GM18517 (cell line): ENCODE measurements at regions not wholly inside any gene's neighbourhood (a gene's known extent, or its start where the extent isn't known, plus 50 kb on each side); places are given as distances from the start of the nearest gene placed in this dataset.

ENCODE experiments used
- ATAC-seq: cut with Tn5 transposase; IDR thresholded peaks from one replicate; pipeline ENCODE4 v1.9.1; 2021; ENCODE audit warnings: mild to moderate bottlenecking, moderate library complexity; ENCODE audit not compliant: unreplicated experiment

DNA sequence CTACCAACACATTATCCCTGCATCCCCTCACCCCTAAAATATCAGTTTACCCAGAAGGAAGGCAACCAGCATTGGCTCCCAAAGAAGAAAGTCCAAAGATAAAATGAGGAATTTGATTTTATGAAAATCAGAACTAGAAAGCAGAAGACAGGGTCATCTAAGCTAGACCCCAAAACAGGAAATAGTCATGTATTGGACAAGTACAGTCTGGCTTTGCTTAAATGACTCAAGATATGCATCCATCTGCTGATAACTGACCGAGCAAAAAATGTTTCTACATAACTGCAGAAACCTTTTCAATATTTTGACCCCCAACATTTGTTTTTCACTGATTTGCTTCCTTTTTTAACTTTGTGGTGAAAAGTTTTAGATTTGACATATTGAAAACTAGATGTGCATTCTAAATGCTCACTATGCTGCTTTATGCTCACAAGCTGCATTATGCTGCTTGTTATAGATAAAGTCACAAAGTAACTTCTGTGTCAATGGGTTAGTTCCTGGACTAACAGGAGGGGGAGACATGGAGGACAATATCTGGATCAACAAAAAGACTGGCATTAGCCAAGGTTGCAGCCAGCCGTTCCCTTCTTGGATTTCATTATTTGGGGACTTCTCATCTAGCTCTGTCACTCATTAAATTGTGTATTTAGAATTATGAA, 227.0 kb downstream of the INHBA start:
- ATAC-seq: no peak

DNA sequence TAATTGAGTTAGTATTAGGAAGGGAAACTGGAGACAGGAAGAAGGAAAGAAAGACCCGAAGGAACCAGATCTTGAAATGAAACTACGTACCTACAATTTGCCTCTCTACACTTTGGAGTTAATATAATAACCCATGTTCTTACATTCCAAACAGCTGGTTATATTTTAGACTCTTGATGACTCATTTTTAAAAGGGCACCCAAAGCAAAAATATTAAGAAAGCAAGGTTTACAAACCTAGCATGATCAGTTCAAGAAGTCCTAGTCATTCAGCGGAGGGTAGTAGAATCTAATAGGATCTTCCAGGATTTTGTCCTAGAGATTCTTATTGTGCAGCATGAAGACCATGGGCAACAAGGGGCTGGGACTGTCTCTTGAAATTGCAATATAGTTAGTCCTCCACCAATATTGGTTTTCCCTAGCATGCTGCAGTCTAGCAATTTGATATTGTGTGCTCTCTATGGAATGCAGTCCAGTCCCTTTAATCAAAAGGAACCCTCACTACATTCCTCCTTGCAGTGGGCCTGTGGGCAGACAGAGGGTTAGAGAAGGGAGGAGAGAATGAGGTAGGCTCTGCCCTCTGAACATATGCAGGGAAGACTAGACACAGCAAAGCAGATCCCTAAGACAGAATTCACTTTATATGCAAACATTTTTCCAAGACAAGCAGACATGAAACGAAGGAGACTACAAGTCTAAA, 230.3 kb downstream of the INHBA start:
- no peak for ATAC-seq

DNA sequence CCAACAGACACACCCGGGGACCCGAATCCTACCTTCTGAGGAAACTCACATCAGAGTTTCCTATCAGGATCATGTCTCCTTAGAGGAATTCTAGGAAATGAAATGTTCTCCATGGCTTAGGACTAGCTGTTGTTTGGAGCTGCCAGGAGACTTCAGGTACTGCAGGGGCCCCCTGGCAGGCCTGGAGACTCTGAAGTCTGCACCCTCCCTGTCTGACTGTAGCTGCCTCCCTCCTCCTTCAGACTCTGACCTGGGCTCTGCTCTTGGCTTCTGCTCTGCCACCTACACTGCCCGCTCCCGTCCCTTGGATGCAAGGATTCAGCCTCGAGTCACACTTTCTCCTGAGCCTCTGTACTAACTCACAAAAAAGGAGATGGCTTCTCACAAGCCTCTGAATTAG, 232.8 kb downstream of the INHBA start:
- no peak for ATAC-seq

DNA sequence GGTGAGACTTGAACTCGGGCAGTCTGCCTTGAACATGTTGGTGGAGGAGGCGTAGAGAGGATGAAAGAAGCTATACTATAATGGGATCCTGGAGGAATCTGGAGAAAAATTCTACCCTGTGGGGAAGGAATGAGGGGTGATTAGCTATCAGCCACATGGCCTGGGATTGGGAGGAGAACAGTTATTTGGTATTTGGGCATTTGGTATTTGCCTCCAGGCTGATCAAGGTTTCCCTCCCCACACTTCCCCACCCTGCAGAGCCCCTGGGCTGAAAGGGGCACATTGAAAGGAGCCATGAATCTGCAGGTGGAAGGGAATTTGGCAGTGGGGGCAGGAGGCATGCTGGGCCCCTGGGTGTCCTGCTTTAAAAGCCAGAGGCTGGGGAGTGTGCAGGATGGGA, 235.3 kb downstream of the INHBA start:
- ATAC-seq: no peak

DNA sequence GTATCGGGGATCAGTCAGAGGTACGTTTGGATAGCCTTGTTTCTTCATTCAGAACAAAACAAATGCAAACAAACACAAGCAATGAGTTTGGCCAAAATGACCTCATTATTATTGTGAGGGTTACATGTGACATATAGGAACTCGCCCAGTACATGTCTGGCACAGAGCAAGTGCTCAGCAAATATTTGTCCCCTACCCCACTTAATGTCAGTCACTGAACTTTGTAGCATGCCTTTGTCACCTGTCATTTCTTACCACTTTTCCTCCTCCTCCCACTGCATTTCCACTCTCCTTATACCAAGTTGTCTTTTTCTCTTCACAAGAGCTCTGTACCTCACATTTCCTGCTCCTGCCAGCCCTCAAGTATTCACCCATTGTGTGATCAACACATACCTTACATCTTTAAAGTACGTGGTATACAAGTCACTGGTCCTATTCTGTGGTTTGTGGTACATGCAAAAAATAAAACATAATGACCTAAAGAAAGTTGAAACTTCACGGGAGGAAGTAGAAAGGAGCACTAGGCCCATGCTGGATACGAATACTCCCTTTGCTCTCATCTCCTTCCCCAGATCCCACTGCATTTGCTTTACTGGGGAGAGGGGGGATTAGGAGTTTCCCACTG, 236.0 kb downstream of the INHBA start:
- ATAC-seq: no peak

DNA sequence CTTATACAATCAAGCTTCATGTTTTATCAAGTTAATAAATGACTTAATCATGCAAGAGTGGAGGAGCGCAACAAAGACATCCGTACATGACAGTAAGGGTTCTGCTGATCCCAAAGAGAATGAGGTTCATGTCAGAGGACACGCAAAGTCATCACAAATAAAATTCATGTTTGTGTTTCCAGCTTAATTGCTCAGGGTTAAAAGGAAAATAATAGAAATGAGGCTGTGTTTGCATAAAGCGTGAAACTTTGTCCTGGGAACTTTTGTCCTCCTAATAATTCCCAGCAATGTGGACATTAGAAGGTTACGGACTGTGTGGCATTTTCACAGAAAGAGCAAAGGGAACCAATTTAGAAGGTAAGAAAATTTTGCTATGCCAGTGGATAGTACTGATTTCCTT, 237.3 kb downstream of the INHBA start:
- ATAC-seq: no peak

DNA sequence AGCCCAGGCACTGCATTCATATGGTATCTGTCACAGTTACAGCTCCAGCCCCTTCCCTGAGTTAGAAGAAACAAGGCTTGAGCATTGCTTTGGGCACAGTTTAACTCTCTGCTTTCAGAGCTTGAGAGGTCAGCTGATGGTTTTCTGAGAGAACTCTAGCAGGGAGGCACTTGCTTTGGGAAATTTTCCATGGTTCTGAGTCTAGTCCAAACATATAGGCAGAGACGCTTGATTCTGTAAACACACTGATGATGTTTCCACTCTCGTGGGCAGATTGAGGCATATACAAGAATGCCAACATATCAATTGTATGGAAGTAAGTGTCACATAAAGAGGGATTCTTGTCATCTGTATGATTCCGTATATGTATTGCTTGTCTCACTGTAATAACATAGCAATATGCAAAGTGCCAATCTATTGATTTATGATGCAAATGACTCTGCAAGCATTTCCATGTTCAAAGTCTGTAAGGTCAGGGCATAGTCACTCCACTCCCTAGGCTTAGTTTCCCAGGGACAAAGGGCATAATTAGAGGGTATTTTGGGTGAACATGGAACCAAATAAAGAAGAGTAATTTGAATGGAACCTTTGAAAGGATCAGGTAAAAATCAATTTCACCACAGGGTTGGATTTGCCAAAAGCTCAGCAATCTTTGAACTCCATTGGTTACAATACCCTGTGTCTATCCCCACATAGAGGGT, 239.0 kb downstream of the INHBA start:
- ATAC-seq: no peak

DNA sequence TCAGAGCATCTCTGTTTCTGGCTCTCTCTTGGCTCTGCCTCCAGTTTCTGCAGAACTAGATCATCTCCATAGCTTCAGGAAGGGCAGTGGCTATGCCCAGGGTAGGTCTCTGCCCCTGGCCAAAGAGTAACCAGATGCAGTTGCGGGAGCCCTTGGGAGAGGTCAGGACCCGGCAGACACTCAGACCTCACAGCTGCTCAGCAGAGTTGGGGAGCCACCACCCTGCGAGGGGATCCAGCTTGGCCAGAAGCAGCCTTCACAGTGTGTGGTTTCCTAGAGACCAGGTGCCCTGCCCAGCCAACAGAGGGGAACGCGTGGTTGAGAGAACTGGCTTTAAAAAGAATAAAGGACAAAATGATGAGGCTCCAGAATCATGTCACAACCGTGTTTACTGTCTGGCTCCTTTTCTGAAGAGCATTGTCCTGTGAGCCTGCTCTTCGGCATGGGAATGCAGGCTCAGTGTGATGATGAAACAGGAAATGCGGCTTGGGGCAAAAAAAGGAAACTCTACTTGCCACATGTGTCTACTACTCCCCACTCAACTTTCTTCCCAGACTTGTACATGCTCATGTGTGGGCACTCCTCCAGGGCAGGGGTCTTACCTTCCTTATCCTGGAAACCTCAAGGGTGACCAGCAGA, 243.1 kb downstream of the INHBA start:
- ATAC-seq: no peak

DNA sequence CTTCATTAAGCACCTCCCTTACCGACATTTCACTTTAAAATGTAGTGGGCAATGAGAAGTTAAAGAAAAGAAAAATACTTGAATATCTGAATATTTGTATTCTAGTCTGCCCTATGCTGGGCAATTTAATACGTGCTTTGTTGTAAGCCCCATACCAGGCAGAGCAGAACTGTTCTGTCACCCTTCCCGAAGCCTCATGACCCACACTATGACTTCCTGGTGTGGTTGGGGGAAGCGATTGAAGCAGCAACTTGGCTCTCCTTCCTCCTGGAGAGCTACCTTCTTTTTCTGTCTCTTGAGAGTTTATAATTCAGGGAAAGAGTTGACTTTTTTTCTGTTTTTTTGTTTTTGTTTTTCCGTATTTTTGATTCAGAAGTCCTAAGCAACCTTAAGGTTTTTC, 243.7 kb downstream of the INHBA start:
- no peak for ATAC-seq

DNA sequence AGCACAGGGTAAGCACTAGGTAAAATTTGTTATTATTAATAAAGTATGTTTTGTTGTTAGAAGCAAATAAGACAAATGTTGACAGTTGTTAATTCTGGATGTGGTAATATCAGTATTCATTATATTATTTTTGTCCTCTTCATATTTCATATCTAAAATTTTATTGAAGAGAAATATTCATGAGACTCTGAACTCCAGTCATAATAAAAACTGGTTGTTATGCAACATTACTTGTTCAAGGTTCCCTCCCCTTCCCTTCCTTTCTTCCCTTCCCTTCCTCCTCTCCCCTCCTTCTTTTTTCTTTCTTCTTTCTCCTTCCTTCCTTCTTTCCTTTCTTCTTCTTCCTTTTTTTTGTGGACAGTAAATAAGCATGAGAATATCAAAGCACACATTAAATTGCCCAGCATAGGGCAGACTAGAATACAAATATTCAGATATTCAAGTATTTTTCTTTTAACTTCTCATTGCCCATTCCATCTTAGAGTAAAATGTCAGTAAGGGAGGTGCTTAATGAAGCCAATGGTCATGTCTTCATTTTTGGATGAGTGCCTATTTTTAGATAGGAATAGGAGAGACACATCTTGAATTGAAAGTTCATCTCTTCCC, 245.0 kb downstream of the INHBA start:
- no peak for ATAC-seq

DNA sequence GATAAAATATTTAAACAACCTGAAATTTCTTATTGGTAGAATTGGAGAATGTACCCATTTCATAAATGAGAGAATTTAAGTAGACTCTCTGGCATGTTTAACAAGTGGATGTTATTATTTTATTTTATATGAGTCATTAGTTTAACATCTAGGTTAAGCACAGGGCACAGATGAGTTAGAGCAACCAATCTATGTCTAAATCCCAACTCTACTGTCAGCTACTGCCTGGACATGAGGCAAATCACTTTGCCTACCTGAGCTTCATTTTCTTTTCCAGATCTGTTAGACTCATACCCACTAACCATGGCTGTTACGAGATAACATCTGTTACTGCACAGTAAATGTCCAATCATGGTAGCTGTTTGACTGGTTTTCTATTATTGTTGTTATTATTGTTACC, 251.1 kb downstream of the INHBA start:
- no peak for ATAC-seq

DNA sequence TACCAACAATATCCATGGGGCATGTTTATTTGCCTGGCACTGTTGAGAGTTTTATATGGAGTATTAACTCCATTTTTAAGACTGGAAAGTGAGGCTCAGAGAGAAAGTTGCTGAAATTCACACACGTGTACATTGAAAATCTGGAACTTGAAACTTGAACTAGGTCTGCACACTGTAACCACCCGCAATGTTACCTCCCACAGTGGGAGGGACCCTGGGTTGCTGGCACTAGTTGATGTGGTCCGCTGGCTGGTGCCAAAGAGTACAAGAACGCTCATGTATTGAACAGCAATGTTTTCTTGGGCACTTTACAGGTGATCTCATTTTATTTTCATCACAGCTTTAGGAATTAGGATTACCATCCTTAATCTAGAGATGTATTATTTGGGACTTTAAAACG, 253.2 kb downstream of the INHBA start:
- ATAC-seq: no peak

DNA sequence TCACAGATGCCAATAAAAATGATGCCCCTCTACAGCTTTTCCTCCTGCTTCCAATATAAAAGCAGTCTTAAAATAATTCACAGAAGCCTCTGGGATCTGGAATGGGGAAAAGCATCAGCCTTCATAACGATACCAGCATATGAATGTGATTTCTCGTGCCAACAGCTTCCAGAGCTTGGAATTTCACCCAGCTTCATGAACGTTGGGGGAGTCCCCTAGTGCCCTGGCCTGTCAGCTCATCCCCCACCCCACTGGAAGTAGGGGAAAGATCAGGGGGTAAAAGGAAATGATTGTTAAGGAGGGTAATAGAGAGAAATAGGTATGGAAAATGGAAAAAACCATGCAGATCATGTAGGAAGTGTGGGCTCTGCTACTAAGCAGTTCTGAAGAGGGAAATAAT, 253.6 kb downstream of the INHBA start:
- ATAC-seq: no peak

DNA sequence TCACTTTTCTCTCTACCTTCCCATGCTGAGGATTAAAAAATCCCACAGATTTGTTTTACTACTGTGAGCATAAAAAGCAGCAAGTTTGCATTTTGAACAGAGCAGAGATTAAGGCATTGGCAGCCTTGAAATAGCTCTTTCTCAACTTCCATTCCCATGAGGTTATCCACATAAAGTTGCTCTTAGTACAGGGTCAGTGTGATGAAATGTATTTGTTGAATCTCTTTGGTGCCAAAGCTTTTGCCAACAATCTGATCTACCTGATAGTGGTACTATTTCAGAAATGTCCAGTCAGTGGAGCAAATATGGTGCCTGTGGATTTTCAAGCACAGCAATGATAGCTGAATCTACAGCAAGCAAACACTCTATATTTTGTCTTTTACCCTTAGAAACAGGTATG, 254.8 kb downstream of the INHBA start:
- ATAC-seq: no peak

DNA sequence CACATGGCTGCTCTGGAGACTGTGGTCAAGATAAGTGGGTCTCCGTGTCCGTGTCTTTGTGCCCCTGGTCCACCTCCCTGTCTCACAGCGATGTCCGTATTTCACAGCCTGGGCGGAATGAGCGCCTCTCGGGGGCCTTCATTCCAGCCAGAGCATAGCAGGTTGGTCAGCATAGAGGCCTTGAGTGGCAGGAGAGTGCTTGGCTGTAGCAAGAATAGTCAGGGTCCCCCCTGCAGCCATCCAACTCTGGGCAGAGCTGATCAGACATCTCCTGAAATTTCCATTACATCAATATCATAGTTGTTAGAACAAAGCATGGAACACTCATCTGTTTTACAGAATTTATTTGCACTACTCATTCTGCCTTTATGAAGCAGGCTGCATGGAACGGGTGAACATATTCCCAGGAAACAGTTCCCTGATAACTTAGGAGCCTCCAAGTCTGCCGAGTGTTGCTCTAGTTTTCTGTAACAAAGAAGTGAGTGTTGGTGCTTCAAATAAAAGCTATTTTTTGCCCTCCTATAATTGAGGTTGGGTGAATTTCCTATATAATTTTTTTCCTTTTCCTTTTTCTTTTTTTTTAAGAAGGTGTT, 255.3 kb downstream of the INHBA start:
- no peak for ATAC-seq

DNA sequence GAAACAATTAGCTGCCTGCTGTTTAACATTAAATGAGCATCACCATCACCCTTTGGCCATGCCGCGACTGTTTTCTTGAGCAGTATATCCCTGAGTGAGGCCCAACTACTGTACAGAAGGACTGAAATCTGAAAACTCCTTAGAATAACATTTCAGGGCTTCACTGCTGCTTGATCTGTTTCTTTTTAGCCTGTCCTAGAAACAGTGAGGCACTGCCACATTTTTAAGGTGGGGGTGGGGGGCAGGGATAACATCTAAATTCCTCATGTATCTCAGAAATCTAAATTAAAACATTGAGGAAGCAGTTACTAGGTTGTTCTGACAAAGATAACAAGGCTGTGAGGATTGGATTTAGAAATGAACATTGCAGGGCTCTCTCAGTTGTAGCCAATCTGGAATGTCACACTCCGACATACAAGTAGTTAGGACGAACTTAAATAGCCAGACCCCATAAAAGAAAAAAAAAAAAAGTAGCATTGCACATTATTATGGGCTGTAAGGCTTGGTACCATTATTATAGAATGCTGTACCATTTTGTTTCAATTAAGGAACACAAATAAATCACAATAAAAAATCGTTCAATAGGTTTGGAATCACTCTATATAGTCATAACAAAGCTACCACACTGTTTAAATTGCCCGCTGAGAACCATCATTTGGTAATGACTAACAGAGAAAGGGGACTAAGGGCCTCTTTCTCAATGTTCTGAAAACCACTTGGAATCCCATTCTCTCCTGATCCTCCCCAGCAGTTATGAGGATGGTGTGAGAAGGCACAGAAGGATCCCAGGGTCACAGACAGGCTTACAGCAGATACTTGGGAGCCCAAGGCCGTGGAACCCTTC, 256.1 kb downstream of the INHBA start:
- ATAC-seq: no peak

DNA sequence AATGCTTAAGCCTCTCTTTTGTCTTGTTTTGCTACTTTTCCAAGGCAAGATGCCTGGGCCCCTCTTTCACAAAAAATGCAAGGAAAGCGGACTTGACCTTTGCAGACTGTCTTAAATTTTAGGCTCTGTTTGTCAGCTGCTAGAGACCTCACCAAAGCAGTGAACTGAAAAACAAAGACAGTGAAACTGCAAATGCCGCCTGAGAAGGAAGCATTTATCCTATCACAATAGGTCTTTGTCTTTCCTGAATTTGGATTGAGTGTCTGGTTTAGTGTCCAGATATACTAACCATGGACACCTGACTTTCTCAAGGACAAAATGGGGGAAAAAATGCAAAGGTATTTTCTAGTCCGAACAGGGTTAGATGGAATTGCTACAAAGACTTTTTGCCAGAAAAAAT, 256.9 kb downstream of the INHBA start:
- ATAC-seq: no peak

DNA sequence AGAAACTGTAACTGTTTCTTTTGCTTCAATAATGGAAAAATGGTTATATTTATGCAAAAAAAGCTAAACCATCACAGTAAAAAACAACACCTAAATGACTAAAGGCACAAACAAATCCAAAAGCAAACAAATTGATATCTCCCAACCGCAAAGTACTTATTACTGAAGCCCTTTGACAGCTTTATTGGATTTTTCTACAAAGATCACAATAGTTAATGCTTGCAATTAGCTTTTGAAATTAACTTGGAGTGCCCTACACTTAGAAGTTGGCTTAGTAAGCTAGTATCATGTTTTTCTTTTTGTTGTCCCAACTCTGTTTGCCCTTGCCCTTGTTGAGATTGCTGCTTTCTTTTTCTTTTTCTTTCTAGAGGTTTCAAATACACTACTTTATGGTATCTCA, 257.5 kb downstream of the INHBA start:
- no peak for ATAC-seq

DNA sequence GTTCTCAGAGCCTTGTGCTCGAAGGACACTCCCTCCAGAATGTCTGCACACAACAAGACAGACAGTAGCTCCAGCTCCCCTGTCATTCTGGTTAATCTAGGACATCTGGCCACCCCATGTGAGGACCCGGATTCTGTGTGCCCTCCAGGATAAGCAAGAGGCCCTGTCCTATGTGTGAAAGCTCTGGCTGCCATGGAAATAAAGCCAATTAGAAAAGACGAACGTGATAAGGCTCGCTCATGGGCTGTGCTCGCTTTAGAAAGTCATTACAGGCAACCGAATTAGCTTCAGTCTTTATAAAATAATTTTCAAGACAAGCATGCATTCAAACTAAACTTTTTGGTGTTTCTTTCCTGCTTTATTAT, 263.4 kb downstream of the INHBA start:
- no peak for ATAC-seq
